ENCODE measurements at regions not wholly inside any gene's neighbourhood (a gene's known extent, or its start where the extent isn't known, plus 50 kb on each side); places are given as distances from the start of the nearest gene placed in this dataset.

GRCh38 chr1:106063510-106063909, 993.0 kb upstream of the PRMT6 start:
- TF ChIP-seq CTCF (IDR thresholded peaks at IDR 0.05; ENCODE audit: borderline replicate concordance, extremely low read depth, low read length, poor library complexity, severe bottlenecking) (no peak), EZH2 (IDR thresholded peaks at IDR 0.05; ENCODE audit: borderline replicate concordance, low read depth, low read length, severe bottlenecking) (no peak)
